ENCODE measurements at regions not wholly inside any gene's neighbourhood (a gene's known extent, or its start where the extent isn't known, plus 50 kb on each side); places are given as distances from the start of the nearest gene placed in this dataset.

DNA sequence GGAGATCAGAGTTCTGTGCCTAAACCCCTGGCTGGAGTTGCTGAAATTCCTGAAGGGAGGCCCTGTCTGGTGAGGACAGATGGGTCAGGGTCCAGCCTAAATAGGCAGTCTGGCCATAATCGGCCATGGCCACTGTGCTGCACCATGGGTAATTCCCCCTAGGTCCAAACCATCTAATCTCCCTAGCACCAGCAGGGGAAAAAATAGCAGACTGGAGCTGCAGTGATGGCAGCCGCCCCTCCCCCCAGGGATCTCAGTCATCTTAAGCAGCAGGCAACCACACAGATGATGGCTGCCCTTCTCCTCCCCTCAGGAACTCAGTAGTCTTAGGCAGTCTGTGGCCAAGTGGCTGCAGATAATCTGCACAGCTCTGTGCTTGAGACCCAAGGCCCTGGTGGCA, 68.4 kb upstream of the CD96 start:
- WGBS, 2 donors, result 75 to 80% methylated on average over 1 to 2 of the region's 2 CpGs
- Histone ChIP-seq H3K27ac (no peak overlapping the region), H3K4me3 (no peak overlapping the region), H3K4me1 (no peaks in the 10 kb centered on the region), H3K36me3 (ENCODE audit: low read depth, missing control alignments) (no peaks in the 10 kb centered on the region), H3K27me3 (no peaks in the 10 kb centered on the region), H3K9me3 (no peaks in the 10 kb centered on the region)
- TF ChIP-seq, protein P1, sequence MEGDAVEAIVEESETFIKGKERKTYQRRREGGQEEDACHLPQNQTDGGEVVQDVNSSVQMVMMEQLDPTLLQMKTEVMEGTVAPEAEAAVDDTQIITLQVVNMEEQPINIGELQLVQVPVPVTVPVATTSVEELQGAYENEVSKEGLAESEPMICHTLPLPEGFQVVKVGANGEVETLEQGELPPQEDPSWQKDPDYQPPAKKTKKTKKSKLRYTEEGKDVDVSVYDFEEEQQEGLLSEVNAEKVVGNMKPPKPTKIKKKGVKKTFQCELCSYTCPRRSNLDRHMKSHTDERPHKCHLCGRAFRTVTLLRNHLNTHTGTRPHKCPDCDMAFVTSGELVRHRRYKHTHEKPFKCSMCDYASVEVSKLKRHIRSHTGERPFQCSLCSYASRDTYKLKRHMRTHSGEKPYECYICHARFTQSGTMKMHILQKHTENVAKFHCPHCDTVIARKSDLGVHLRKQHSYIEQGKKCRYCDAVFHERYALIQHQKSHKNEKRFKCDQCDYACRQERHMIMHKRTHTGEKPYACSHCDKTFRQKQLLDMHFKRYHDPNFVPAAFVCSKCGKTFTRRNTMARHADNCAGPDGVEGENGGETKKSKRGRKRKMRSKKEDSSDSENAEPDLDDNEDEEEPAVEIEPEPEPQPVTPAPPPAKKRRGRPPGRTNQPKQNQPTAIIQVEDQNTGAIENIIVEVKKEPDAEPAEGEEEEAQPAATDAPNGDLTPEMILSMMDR (IDR thresholded peaks at IDR 0.05), result no peak
- no peak for TF ChIP-seq POLR2A (IDR thresholded peaks at IDR 0.05)
- DNase-seq, result no peak
- intact Hi-C loops (cut with DNase I; ENCODE audit: low total_unique reads), result no loop called here

DNA sequence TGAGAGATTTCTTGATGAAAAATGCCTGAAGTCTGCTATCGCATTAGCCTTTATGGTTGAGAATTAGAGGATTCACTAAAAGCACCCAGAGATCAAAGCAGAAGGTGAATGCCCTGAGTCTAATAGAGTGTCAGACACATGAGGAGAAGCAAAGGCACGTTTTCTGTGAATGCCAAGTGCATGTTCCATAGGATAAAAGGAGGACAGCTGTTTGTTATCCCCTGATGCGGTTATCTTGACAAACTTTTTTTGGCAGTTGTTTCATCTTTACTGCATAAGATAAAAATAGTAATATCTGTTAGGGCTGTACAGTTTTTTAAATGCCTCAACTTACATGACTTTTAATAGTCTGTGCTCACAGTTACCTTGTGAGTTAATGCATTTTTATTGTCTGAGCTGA, 65.3 kb upstream of the CD96 start:
- H3K9me3 ChIP-seq, result no peaks in the 10 kb centered on the region
- no peaks in the 10 kb centered on the region for H3K36me3 ChIP-seq (ENCODE audit: low read depth, missing control alignments)
- no peak overlapping the region for H3K4me3 ChIP-seq
- TF ChIP-seq, protein P1 (IDR thresholded peaks at IDR 0.05), result no peak
- TF ChIP-seq POLR2A (IDR thresholded peaks at IDR 0.05), result no peak
- no peak for DNase-seq
- intact Hi-C loops (cut with DNase I; ENCODE audit: low total_unique reads), result no loop called here
- WGBS, 2 donors, result 76 to 83% methylated on average over 3 of the region's 3 CpGs
- no peak overlapping the region for H3K27ac ChIP-seq
- H3K4me1 ChIP-seq, result no peaks in the 10 kb centered on the region
- H3K27me3 ChIP-seq, result no peaks in the 10 kb centered on the region

DNA sequence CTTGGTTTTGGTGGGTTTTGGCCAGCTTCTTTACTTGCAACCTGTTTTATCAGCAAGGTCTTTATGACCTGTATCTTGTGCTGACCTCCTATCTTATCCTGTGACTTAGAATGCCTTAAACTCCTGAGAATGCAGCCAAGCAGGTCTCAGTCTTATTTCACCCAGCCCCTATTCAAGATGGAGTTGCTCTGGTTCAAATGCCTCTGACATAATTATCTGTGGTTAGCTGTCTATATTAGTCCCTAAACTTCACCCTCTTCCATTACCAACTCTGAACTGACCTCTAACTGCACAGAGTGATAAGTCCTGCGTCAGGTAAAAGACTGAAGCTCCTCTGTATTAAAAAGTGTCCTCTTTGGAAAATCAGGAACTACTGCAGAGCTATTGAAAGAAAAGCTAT, 61.9 kb upstream of the CD96 start:
- no peak overlapping the region for H3K27ac ChIP-seq
- no peak overlapping the region for H3K4me3 ChIP-seq
- TF ChIP-seq, protein P1 (IDR thresholded peaks at IDR 0.05), result no peak
- no peak for TF ChIP-seq POLR2A (IDR thresholded peaks at IDR 0.05)
- intact Hi-C loops (cut with DNase I; ENCODE audit: low total_unique reads), result no loop called here
- no peaks in the 10 kb centered on the region for H3K4me1 ChIP-seq
- H3K36me3 ChIP-seq (ENCODE audit: low read depth, missing control alignments), result no peaks in the 10 kb centered on the region
- no peaks in the 10 kb centered on the region for H3K9me3 ChIP-seq
- DNase-seq, result no peak
- no peaks in the 10 kb centered on the region for H3K27me3 ChIP-seq
- WGBS, 2 donors, result 87 to 94% methylated on average over 1 of the region's 1 CpG

DNA sequence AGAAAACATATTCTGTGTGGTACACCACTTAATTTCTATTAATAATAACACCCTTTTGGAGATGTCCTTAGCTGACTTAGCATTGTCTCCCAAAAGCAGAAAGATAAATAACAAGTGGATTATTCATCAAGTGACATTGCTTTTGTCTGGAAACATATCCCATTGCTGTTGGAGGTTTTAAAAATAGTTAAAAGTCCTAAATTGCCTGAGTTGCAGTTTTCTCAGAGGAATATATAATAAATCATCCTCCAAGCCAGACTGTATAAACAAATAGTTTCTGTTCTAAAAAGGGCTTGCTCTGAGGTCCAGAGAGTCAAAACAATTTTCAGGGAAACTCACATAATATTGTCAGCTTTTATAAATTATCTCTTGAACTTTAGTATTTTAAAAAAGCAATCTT, 60.4 kb upstream of the CD96 start:
- Histone ChIP-seq H3K36me3 (ENCODE audit: low read depth, missing control alignments) (no peaks in the 10 kb centered on the region), H3K9me3 (no peaks in the 10 kb centered on the region), H3K4me3 (no peak overlapping the region), H3K4me1 (no peaks in the 10 kb centered on the region), H3K27ac (no peak overlapping the region), H3K27me3 (no peaks in the 10 kb centered on the region)
- TF ChIP-seq, protein P1 (IDR thresholded peaks at IDR 0.05), result no peak
- TF ChIP-seq POLR2A (IDR thresholded peaks at IDR 0.05), result no peak
- intact Hi-C loops (cut with DNase I; ENCODE audit: low total_unique reads), result no loop called here
- no peak for DNase-seq

DNA sequence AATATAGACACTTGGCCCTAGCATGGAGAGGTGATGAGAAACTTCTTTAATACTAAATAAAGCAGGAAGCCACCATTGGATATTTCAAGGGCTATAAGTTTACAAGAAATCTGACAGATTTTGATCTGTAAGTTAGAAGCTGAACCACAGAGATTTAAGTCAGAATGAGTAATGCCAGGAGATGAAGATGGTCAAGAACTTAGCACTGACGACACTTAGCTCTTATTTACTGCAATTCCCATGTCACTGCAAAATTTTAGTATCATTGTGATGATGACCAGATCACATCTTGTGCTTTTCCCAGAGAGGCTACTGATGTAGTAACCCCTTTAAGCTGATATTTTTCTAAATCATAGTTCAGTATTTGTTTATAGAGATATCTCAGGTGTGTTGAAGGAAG, 59.4 kb upstream of the CD96 start:
- TF ChIP-seq, protein P1 (IDR thresholded peaks at IDR 0.05), result no peak
- no peak for TF ChIP-seq POLR2A (IDR thresholded peaks at IDR 0.05)
- intact Hi-C loops (cut with DNase I; ENCODE audit: low total_unique reads), result no loop called here
- no peaks in the 10 kb centered on the region for H3K9me3 ChIP-seq
- H3K4me3 ChIP-seq, result no peak overlapping the region
- no peak overlapping the region for H3K27ac ChIP-seq
- DNase-seq, result no peak
- H3K4me1 ChIP-seq, result no peaks in the 10 kb centered on the region
- no peaks in the 10 kb centered on the region for H3K27me3 ChIP-seq
- H3K36me3 ChIP-seq (ENCODE audit: low read depth, missing control alignments), result no peaks in the 10 kb centered on the region
- WGBS, 2 donors, result 82 to 93% methylated on average over 1 of the region's 1 CpG

All from testis (tissue), 2 donors.